Liver (tissue), 8 donors: ENCODE measurements at regions not wholly inside any gene's neighbourhood (a gene's known extent, or its start where the extent isn't known, plus 50 kb on each side); places are given as distances from the start of the nearest gene placed in this dataset.

ENCODE experiments used
- DNase-seq: peaks from one replicate; pipeline ENCODE4 v3.0.0-alpha.2; 2017; ENCODE audit warnings: low spot score
- H3K27ac ChIP-seq, 2 donors: one replicate each; pipeline ENCODE4 v1.7.0; 2013; ENCODE audit warnings: inconsistent platforms in 2 of 2, low read length in 2 of 2, control low read depth in 1 of 2, low read depth in 1 of 2, mild to moderate bottlenecking in 1 of 2
- H3K27me3 ChIP-seq, 4 donors: one replicate each; pipeline versions ENCODE4 v1.6.1 to v1.7.0; 2013; ENCODE audit warnings: low read length in 3 of 4, inconsistent platforms in 1 of 4, mild to moderate bottlenecking in 1 of 4, moderate library complexity in 1 of 4; ENCODE audit not compliant: control insufficient read depth in 4 of 4, insufficient read depth in 4 of 4
- H3K36me3 ChIP-seq, 4 donors: one replicate each; pipeline versions ENCODE4 v1.6.1 to v1.7.0; 2013; ENCODE audit warnings: low read length in 3 of 4, mild to moderate bottlenecking in 3 of 4, low read depth in 1 of 4, moderate library complexity in 1 of 4; ENCODE audit not compliant: control insufficient read depth in 4 of 4, insufficient read depth in 3 of 4
- H3K4me1 ChIP-seq, 4 donors: one replicate each; pipeline versions ENCODE4 v1.6.1 to v1.7.0; 2013; ENCODE audit warnings: low read length in 3 of 4, mild to moderate bottlenecking in 3 of 4, moderate library complexity in 1 of 4; ENCODE audit not compliant: control insufficient read depth in 4 of 4, insufficient read depth in 4 of 4
- H3K4me3 ChIP-seq, 3 donors: one replicate each; pipeline versions ENCODE4 v1.6.1 to v1.7.0; 2013; ENCODE audit warnings: low read length in 3 of 3, control low read depth in 1 of 3, low read depth in 1 of 3, mild to moderate bottlenecking in 1 of 3
- H3K9ac ChIP-seq, 2 donors: one replicate each; pipeline ENCODE4 v1.7.0; 2013; ENCODE audit warnings: low read length in 2 of 2, mild to moderate bottlenecking in 2 of 2, moderate library complexity in 2 of 2, control low read depth in 1 of 2, low read depth in 1 of 2
- H3K9me3 ChIP-seq, 4 donors: one replicate each; pipeline versions ENCODE4 v1.6.1 to v1.7.0; 2013; ENCODE audit warnings: low read length in 3 of 4; ENCODE audit not compliant: control insufficient read depth in 4 of 4
- EGR1 ChIP-seq, 2 donors: IDR thresholded peaks; 2 replicates each; pipeline ENCODE4 v1.6.1; 2016 to 2018; ENCODE audit warnings: antibody characterized with exemption in 2 of 2, low read depth in 2 of 2
- FOXA1 ChIP-seq: IDR thresholded peaks from 2 replicates; pipeline ENCODE4 v1.6.1; 2016; ENCODE audit warnings: antibody characterized with exemption
- FOXA2 ChIP-seq: IDR thresholded peaks from 2 replicates; pipeline ENCODE4 v1.6.1; 2016; ENCODE audit warnings: antibody characterized with exemption
- GABPA ChIP-seq, 2 donors: IDR thresholded peaks in 1 of 2; conservative IDR thresholded peaks in 1 of 2; 2 replicates each; pipeline ENCODE4 v1.6.1; 2016; ENCODE audit warnings: antibody characterized with exemption in 2 of 2, mild to moderate bottlenecking in 1 of 2, moderate library complexity in 1 of 2
- HNF4A ChIP-seq, 2 donors: conservative IDR thresholded peaks; 2 replicates each; pipeline ENCODE4 v1.6.1; 2016; ENCODE audit warnings: antibody characterized with exemption in 2 of 2, mild to moderate bottlenecking in 2 of 2
- HNF4G ChIP-seq: IDR thresholded peaks from 2 replicates; pipeline ENCODE4 v1.6.1; 2016; ENCODE audit warnings: antibody characterized with exemption
- JUND ChIP-seq, 2 donors: IDR thresholded peaks; 2 replicates each; pipeline ENCODE4 v1.6.1; 2016; ENCODE audit warnings: antibody characterized with exemption in 2 of 2
- NR2F2 ChIP-seq: IDR thresholded peaks from 2 replicates; pipeline ENCODE4 v1.6.1; 2016; ENCODE audit warnings: antibody characterized with exemption
- RAD21 ChIP-seq, 2 donors: IDR thresholded peaks; 2 replicates each; pipeline ENCODE4 v1.6.1; 2016; ENCODE audit warnings: antibody characterized with exemption in 2 of 2, mild to moderate bottlenecking in 2 of 2
- RXRA ChIP-seq, 2 donors: IDR thresholded peaks; 2 replicates each; pipeline ENCODE4 v1.6.1; 2017 to 2018; ENCODE audit warnings: antibody characterized with exemption in 2 of 2, mild to moderate bottlenecking in 1 of 2
- SP1 ChIP-seq: IDR thresholded peaks from 2 replicates; pipeline ENCODE4 v1.6.1; 2018; ENCODE audit warnings: antibody characterized with exemption, mild to moderate bottlenecking
- TAF1 ChIP-seq: conservative IDR thresholded peaks from 2 replicates; pipeline ENCODE4 v1.6.1; 2016; ENCODE audit warnings: antibody characterized with exemption, mild to moderate bottlenecking
- YY1 ChIP-seq: IDR thresholded peaks from 2 replicates; pipeline ENCODE4 v1.6.1; 2016; ENCODE audit warnings: antibody characterized with exemption, mild to moderate bottlenecking
- WGBS: extraction: QIAGEN DNeasy Blood & Tissue Kit; methylation state at CpG from one replicate; pipeline ENCODE4 v1.1.7; 2013; 5-methylcytosine and 5-hydroxymethylcytosine counted together
- TF ChIP-seq, protein P1 (sequence below): fragments of 150-350 bp; IDR thresholded peaks from 2 replicates; pipeline ENCODE4 v1.5.1; 2017; ENCODE audit warnings: improper control_type of control experiment, low read depth, low read length; ENCODE audit not compliant: missing input control
- TF ChIP-seq, protein P2 (sequence below): IDR thresholded peaks from 2 replicates; pipeline ENCODE4 v1.6.1; 2016; ENCODE audit warnings: antibody characterized with exemption
- TF ChIP-seq, protein P3 (sequence below): IDR thresholded peaks from 2 replicates; pipeline ENCODE4 v1.6.1; 2016; ENCODE audit warnings: antibody characterized with exemption
- TF ChIP-seq, protein P4 (sequence below): IDR thresholded peaks from 2 replicates; pipeline ENCODE4 v1.6.1; 2016; ENCODE audit warnings: antibody characterized with exemption, mild to moderate bottlenecking
- TF ChIP-seq, protein P5 (sequence below): IDR thresholded peaks from 2 replicates; pipeline ENCODE4 v1.6.1; 2016; ENCODE audit warnings: antibody characterized with exemption
- donor health status: healthy.
- donor health status: healthy.
- donor health status: healthy.
- donor health status: healthy.
- donor health status: healthy.

DNA sequence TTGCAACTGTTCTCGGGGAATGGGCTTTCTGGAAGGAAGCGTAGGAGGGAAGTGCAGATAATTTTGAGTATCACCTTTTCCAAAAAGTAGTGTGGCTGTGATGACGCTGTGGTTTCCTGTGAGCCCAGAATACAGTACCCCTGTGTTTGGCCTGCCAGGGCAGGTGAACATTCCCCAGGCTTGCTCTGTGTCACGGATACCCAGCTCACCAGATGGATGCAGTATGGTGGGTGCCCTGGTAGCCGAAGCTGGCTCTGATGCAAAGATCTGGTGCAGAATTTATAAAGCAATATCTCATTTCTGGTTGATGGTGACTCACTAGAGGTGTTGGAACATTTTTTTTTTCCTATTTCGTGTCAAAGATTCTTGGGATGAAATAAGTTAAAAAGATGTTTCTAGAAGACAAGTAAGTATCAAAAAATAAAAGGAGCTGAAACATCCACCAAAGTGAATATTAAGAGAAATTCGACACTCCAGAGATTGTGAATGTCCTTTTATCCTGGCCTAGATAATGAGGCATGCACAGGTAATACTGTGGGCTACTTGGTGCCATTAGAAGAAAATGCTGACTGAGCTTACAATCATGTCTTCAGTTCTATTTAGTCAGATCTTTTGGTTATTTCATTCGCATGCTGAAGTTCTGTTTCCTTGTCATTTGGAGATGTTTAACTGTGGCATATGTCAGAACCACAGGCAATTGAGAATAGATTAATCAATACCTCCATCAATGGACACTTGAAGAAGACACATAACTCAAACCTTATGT, 200.1 kb downstream of the GADD45G start:
- H3K27ac ChIP-seq: no peak overlapping the region
- H3K4me3 ChIP-seq: no peak overlapping the region
- no peak for DNase-seq
- H3K9me3 ChIP-seq: no peaks in the 10 kb centered on the region
- no peak for TF ChIP-seq GABPA (IDR thresholded peaks at IDR 0.05 in 1 of 2, conservative IDR thresholded peaks at IDR 0.05 in 1 of 2)
- TF ChIP-seq TAF1: no peak
- TF ChIP-seq RAD21 (IDR thresholded peaks at IDR 0.05): no peak
- TF ChIP-seq NR2F2: no peak
- TF ChIP-seq, protein P1, sequence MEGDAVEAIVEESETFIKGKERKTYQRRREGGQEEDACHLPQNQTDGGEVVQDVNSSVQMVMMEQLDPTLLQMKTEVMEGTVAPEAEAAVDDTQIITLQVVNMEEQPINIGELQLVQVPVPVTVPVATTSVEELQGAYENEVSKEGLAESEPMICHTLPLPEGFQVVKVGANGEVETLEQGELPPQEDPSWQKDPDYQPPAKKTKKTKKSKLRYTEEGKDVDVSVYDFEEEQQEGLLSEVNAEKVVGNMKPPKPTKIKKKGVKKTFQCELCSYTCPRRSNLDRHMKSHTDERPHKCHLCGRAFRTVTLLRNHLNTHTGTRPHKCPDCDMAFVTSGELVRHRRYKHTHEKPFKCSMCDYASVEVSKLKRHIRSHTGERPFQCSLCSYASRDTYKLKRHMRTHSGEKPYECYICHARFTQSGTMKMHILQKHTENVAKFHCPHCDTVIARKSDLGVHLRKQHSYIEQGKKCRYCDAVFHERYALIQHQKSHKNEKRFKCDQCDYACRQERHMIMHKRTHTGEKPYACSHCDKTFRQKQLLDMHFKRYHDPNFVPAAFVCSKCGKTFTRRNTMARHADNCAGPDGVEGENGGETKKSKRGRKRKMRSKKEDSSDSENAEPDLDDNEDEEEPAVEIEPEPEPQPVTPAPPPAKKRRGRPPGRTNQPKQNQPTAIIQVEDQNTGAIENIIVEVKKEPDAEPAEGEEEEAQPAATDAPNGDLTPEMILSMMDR: no peak
- TF ChIP-seq SP1: no peak
- TF ChIP-seq FOXA1: no peak
- TF ChIP-seq JUND (IDR thresholded peaks at IDR 0.05): no peak
- no peak for TF ChIP-seq HNF4A (conservative IDR thresholded peaks at IDR 0.05)
- no peak for TF ChIP-seq YY1
- TF ChIP-seq, protein P2, sequence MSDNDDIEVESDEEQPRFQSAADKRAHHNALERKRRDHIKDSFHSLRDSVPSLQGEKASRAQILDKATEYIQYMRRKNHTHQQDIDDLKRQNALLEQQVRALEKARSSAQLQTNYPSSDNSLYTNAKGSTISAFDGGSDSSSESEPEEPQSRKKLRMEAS: no peak
- TF ChIP-seq EGR1 (IDR thresholded peaks at IDR 0.05; ENCODE audit: low read depth in 2 of 2): no peak
- TF ChIP-seq, protein P3, sequence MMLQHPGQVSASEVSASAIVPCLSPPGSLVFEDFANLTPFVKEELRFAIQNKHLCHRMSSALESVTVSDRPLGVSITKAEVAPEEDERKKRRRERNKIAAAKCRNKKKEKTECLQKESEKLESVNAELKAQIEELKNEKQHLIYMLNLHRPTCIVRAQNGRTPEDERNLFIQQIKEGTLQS: no peak
- TF ChIP-seq, protein P4, sequence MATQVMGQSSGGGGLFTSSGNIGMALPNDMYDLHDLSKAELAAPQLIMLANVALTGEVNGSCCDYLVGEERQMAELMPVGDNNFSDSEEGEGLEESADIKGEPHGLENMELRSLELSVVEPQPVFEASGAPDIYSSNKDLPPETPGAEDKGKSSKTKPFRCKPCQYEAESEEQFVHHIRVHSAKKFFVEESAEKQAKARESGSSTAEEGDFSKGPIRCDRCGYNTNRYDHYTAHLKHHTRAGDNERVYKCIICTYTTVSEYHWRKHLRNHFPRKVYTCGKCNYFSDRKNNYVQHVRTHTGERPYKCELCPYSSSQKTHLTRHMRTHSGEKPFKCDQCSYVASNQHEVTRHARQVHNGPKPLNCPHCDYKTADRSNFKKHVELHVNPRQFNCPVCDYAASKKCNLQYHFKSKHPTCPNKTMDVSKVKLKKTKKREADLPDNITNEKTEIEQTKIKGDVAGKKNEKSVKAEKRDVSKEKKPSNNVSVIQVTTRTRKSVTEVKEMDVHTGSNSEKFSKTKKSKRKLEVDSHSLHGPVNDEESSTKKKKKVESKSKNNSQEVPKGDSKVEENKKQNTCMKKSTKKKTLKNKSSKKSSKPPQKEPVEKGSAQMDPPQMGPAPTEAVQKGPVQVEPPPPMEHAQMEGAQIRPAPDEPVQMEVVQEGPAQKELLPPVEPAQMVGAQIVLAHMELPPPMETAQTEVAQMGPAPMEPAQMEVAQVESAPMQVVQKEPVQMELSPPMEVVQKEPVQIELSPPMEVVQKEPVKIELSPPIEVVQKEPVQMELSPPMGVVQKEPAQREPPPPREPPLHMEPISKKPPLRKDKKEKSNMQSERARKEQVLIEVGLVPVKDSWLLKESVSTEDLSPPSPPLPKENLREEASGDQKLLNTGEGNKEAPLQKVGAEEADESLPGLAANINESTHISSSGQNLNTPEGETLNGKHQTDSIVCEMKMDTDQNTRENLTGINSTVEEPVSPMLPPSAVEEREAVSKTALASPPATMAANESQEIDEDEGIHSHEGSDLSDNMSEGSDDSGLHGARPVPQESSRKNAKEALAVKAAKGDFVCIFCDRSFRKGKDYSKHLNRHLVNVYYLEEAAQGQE: no peak
- TF ChIP-seq, protein P5, sequence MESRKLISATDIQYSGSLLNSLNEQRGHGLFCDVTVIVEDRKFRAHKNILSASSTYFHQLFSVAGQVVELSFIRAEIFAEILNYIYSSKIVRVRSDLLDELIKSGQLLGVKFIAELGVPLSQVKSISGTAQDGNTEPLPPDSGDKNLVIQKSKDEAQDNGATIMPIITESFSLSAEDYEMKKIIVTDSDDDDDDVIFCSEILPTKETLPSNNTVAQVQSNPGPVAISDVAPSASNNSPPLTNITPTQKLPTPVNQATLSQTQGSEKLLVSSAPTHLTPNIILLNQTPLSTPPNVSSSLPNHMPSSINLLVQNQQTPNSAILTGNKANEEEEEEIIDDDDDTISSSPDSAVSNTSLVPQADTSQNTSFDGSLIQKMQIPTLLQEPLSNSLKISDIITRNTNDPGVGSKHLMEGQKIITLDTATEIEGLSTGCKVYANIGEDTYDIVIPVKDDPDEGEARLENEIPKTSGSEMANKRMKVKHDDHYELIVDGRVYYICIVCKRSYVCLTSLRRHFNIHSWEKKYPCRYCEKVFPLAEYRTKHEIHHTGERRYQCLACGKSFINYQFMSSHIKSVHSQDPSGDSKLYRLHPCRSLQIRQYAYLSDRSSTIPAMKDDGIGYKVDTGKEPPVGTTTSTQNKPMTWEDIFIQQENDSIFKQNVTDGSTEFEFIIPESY: no peak
- TF ChIP-seq RXRA (IDR thresholded peaks at IDR 0.05): no peak
- no peak for TF ChIP-seq FOXA2
- no peak for TF ChIP-seq HNF4G
- 90% methylated on average over 8 of the region's 8 CpGs for WGBS
- no peak overlapping the region for H3K9ac ChIP-seq
- H3K4me1 ChIP-seq: peaks cover 6 to 30% (median 24%) of the 10 kb centered on the region in 4 donors
- no peaks in the 10 kb centered on the region for H3K36me3 ChIP-seq
- no peaks in the 10 kb centered on the region for H3K27me3 ChIP-seq
